ENCODE measurements at regions not wholly inside any gene's neighbourhood (a gene's known extent, or its start where the extent isn't known, plus 50 kb on each side); places are given as distances from the start of the nearest gene placed in this dataset.

GRCh38 chr6:112690497-112691202 is 343.5 kb downstream of the RFPL4B start (continued):
- TF ChIP-seq, protein P1, sequence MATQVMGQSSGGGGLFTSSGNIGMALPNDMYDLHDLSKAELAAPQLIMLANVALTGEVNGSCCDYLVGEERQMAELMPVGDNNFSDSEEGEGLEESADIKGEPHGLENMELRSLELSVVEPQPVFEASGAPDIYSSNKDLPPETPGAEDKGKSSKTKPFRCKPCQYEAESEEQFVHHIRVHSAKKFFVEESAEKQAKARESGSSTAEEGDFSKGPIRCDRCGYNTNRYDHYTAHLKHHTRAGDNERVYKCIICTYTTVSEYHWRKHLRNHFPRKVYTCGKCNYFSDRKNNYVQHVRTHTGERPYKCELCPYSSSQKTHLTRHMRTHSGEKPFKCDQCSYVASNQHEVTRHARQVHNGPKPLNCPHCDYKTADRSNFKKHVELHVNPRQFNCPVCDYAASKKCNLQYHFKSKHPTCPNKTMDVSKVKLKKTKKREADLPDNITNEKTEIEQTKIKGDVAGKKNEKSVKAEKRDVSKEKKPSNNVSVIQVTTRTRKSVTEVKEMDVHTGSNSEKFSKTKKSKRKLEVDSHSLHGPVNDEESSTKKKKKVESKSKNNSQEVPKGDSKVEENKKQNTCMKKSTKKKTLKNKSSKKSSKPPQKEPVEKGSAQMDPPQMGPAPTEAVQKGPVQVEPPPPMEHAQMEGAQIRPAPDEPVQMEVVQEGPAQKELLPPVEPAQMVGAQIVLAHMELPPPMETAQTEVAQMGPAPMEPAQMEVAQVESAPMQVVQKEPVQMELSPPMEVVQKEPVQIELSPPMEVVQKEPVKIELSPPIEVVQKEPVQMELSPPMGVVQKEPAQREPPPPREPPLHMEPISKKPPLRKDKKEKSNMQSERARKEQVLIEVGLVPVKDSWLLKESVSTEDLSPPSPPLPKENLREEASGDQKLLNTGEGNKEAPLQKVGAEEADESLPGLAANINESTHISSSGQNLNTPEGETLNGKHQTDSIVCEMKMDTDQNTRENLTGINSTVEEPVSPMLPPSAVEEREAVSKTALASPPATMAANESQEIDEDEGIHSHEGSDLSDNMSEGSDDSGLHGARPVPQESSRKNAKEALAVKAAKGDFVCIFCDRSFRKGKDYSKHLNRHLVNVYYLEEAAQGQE (IDR thresholded peaks at IDR 0.05), result no peak
- TF ChIP-seq, protein P2, sequence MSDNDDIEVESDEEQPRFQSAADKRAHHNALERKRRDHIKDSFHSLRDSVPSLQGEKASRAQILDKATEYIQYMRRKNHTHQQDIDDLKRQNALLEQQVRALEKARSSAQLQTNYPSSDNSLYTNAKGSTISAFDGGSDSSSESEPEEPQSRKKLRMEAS (IDR thresholded peaks at IDR 0.05), result no peak
- TF ChIP-seq RAD21 (IDR thresholded peaks at IDR 0.05) (no peak), FOXA2 (IDR thresholded peaks at IDR 0.05) (no peak), EGR1 (IDR thresholded peaks at IDR 0.05; ENCODE audit: low read depth in 2 of 2) (no peak)

DNA sequence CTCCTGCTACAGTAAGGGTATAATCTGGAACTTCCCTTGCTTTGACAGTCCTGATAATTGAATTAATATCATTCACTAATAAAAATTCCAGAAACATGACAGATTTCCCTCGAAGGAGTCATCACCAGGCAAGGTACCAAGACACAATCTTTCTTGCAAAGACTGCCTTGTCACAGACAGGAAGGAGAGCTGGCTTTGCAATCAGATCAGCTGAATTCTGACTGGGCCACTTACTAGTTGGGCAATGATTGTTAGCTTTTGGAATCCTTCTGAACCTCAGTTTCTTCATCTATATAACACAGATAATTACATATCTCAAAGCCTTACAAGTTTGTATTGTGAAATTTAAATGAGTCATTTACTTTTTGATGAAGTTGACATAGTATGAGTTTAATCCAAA is 344.2 kb downstream of the RFPL4B start:
- 35% methylated on average over 1 of the region's 1 CpG for WGBS
- Histone ChIP-seq H3K4me1 (ENCODE audit: control insufficient read depth in 4 of 4, insufficient read depth in 4 of 4, low read length in 3 of 4) (no peaks in the 10 kb centered on the region), H3K36me3 (ENCODE audit: control insufficient read depth in 4 of 4, insufficient read depth in 3 of 4, low read depth in 1 of 4, low read length in 3 of 4) (no peaks in the 10 kb centered on the region), H3K9ac (ENCODE audit: low read depth in 1 of 2, low read length in 2 of 2) (no peak overlapping the region), H3K4me3 (ENCODE audit: low read depth in 1 of 3, low read length in 3 of 3) (no peak overlapping the region), H3K27ac (ENCODE audit: low read depth in 1 of 2, low read length in 2 of 2) (no peak overlapping the region), H3K9me3 (ENCODE audit: control insufficient read depth in 4 of 4, low read length in 3 of 4) (no peaks in the 10 kb centered on the region), H3K27me3 (ENCODE audit: control insufficient read depth in 4 of 4, insufficient read depth in 4 of 4, low read length in 3 of 4) (no peaks in the 10 kb centered on the region)
- DNase-seq (ENCODE audit: low spot score), result no peak
- no peak for TF ChIP-seq HNF4A (conservative IDR thresholded peaks at IDR 0.05)
- no peak for TF ChIP-seq YY1 (IDR thresholded peaks at IDR 0.05)
- no peak for TF ChIP-seq NR2F2 (IDR thresholded peaks at IDR 0.05)
- TF ChIP-seq GABPA (IDR thresholded peaks at IDR 0.05 in 1 of 2, conservative IDR thresholded peaks at IDR 0.05 in 1 of 2), result no peak
- no peak for TF ChIP-seq JUND (IDR thresholded peaks at IDR 0.05)
- no peak for TF ChIP-seq FOXA2 (IDR thresholded peaks at IDR 0.05)
- TF ChIP-seq TAF1 (conservative IDR thresholded peaks at IDR 0.05), result no peak
- no peak for TF ChIP-seq RAD21 (IDR thresholded peaks at IDR 0.05)
- TF ChIP-seq ZBTB33 (IDR thresholded peaks at IDR 0.05), result no peak
- TF ChIP-seq CTCF (IDR thresholded peaks at IDR 0.05; ENCODE audit: low read depth, low read length, missing input control), result no peak
- TF ChIP-seq, protein P3, sequence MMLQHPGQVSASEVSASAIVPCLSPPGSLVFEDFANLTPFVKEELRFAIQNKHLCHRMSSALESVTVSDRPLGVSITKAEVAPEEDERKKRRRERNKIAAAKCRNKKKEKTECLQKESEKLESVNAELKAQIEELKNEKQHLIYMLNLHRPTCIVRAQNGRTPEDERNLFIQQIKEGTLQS (IDR thresholded peaks at IDR 0.05), result no peak
- TF ChIP-seq, protein P1 (IDR thresholded peaks at IDR 0.05), result no peak
- TF ChIP-seq EGR1 (IDR thresholded peaks at IDR 0.05; ENCODE audit: low read depth in 2 of 2), result no peak
- no peak for TF ChIP-seq HNF4G (IDR thresholded peaks at IDR 0.05)
- TF ChIP-seq RXRA (IDR thresholded peaks at IDR 0.05), result no peak
- TF ChIP-seq, protein P2 (IDR thresholded peaks at IDR 0.05), result no peak
- TF ChIP-seq SP1 (IDR thresholded peaks at IDR 0.05), result no peak
- no peak for TF ChIP-seq FOXA1 (IDR thresholded peaks at IDR 0.05)
